ENCODE measurements at regions not wholly inside any gene's neighbourhood (a gene's known extent, or its start where the extent isn't known, plus 50 kb on each side); places are given as distances from the start of the nearest gene placed in this dataset.

DNA sequence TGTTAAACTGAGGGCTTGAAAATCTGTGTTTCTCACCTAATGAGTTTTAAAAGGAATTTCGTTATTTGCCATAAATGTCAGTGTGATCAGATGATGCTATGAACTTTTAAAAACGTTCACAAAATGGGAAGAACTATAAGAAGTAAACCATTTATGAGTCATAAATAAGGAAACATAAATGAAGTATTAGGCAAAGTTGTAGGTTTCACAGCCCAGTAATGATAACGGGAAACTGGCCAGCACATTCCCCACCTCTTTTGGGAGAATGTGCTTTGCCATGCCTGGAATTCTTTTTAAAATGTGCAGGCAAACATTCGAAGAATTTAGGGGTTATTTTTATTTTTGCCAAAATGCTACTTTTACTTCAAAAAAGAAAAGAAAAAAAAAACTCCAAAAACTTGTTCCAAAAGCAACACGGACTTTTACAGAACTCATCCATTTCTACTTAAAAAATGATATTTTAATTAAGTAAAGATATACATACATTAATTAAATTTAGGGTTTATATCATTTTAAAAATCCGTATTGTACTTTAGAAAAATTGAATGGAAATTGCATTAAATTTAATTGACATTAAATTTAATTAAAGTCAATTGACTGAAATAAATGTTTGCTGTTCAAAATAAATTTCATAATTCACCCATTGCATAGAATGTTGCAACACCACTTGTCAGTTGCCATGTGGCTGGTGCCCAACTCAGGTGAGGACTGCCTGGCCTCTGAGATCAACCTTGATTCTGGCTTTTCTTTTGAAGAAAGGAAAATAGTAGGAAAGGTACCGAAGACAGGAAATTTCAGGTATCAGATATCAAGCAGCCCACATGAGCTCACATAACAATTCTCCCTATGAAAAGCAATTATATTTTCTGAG, 1198.5 kb downstream of the EFNB2 start:
- DNase-seq = no peak

DNA sequence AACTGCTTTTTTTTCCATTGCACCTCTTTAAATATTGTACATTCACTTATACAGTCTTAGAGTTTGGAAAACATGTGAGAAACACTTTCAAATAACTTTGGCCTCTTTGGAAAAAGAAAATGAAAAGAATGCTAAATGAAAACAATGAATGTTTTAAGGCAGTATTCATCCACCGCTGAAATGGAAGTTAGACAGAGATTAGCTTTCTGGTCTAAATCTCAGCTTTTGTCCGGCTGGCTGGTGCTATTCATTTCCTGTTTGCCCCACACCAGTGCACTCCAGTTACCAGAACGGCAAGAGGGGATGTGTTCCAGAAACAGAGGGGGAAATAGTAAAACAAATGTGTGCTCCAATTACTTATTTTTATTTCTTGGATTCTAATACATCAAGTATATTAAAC, 1201.3 kb downstream of the EFNB2 start:
- no peak for DNase-seq

DNA sequence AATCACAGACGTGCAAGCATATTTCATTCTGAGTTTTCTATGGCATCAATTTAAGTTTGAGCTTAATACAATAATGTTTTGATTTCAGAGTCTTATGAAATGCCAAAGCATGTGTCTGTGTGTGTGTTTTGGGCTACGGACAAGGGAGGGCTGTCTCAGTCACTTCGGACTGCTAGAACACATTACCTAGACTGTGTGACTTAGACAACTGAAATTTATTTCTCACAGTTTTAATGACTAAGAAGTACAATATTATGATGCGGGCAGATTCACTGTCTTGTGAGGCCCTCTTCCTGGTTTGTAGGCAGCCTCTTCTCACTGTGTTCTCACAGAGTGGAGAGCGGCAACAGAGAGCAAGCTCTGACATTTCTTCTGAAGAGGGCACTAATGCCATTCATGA, 1202.0 kb downstream of the EFNB2 start:
- DNase-seq = no peak

DNA sequence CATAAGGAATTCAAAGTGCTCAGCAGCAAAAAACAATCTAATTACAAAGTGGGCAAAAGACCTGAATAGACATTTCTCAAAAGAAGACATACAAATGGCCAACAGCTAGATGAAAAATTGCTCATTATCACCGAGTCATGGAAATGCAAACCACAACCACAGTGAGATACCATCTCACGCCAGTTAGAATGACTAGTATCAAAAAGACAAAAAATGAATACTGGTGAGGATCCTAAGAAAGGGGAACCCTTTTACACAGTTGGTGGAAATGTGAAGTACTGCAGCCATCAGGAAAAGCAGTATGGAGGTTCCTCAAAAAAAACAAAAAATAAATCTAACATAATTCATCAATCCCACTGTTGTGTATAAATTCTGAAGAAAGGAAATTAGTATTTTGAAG, 1206.1 kb downstream of the EFNB2 start:
- peak; percentile 7 for DNase-seq

DNA sequence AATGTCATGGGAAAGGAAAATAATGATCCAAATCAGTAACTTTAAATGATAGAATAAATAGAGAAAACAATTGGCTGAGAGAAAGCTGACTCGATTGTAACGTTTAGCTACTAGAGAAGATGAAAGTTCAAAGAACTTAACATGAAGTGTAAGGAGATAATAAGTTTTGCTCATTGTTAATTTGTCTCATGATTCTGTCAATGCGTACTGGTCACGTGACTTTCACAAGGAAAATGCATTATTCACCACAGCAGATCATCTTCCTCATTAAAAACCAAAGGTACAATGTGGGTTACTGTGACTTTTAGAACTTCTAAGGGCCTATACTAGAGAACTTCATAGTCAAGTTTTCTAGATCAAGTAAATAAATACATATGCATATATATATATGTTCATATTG, 1207.2 kb downstream of the EFNB2 start:
- DNase-seq = no peak

DNA sequence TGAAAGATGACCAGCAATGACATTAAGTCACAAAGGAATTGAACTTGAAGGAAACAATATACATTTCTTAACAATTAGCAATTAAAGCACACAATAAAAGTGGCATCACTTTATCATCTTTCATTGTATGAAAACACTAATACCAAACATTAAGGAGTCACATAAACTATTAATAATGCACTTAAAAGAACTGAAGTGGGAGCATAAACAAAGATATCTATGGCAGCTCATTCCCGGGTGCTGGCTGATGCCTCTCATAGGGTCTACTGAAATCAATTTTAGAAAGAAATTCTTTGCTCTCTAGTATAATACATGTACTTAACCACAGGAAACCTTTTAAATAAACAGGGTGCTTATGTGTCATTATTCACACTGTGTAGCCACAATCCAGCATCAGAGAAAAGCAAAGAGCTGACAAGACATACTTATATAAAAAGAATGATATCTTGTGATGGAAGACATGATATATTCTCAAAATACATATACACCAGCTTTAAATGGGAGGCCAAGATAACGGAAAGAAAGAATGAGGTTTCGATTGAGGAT, 1207.8 kb downstream of the EFNB2 start:
- DNase-seq = no peak

DNA sequence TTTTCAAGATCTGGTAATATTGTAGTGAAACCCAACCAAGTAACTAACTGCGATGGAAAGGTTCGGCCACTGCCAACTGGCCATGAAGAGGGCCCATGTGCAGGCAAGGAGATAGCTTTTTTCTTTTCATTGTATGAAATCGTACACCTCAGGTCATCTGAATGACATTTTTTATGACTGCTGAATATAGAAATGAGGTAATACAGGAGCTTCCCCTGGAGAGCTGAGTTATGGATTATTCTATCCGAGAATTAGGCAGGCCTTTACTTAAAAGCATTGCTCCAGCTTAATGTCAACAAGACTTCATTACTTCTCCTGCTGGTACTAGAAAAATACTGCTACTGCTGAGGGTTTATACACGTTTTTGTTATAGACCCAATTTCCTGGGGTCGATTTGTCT, 1215.6 kb downstream of the EFNB2 start:
- no peak for DNase-seq

DNA sequence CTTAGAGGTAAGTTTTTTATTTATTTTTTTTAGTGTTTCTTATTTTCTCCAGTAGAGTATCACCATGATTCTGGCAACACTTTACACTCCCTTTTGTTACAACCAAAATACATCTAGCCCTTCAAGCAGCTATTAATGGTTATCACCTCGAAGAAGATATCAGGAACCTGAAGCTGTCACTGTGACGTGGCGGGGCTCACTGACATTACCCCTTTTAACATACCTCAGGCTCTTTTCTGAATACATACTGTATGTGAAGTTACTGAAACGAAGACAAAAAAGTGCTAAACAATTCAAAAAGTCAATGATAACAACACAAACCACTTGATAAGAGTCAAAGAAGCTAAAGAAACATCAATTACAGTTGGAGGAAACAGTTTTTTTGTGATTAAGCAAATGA, 1218.7 kb downstream of the EFNB2 start:
- no peak for DNase-seq

DNA sequence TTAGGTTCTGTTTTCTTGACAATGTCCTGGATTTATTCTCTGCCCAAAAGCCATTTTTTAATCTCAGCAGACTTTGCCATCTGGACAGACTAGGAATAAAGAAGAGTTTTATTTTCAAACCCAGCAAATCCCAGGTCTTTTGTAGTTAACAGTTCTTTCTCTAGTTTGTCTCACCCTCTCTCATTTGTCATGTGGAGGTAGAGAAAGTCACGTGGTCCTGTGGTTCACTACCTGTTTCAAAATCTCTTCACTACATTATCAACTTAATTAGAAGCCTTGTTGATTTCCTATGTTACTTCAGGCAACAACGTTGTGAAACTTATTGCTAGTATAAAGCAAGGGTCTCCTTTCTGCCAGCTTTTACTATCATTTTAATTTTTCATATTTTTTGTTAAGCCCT, 1222.6 kb downstream of the EFNB2 start:
- DNase-seq = no peak

DNA sequence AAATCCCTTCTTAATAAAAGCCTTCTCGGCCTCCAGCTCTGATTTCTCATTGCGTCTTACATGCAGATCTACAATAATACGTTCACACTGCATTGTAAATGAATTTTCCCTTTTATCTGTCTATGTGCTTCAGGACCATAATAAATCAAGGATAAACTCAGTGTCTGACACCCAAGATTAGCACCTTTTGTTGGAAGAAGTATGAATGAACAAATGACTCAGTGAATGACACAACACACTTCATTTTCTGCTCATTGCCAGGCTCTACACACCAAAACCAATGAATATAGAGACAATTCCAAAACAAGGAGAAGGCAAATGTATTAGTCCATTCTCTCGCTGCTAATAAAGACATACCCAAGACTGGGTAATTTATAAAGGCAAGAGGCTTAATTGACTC, 1224.4 kb downstream of the EFNB2 start:
- no peak for DNase-seq

DNA sequence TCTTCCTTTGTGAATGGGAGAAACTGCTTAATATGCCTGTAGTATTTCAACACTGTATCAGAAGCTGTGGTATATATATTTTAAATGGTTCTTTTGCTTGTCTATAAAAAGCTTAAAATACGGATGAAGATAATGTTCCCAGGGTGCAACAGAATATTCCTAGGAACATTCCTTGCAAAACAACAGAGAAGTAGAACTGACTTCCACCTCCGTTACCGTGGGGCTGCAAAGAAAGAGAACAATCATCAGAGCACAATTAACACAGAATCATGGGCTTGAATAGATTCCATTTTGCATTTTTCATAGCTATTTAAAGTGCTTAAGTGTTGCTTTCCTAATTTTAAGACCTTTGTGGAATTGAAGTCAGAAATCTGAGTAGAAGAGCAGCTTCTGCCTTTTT, 1227.7 kb downstream of the EFNB2 start:
- no peak for DNase-seq

DNA sequence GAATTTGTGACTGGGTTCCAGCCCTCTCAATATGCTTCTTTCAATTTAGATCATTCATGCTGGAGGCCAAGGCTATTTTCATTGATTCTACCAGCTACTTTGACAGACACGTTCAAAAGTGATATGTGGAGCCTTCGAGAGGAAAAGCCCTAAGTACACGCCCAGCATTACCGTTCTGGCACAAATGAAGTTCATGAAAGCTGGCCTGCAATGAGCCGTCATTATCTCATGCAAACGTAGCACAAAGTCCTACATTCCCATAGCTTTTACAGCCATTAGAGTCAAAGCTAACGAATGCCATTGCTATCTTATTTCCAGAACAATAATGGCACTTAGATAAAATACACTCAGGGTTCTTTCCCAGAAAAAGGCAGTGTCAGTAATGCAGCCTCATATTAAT, 1237.6 kb downstream of the EFNB2 start:
- DNase-seq = no peak

DNA sequence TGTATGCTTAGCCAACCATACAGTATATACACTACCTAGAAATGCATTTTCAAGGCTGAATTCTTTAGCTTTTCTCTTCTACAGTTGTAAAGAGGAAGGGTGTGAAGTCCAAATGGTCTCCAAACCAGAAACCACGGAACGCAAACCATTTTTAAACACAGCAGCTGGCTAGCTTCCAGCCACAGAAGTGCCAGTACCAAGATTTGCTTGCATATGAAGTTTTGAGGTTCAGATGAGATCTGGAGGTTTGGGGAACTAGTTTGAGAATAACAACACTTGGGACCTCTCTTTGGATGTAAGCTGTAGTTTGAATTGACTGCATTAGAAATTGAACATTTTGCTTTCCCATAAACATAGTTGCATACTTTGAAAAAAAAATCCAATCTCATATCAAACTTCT, 1243.5 kb downstream of the EFNB2 start:
- no peak for DNase-seq

DNA sequence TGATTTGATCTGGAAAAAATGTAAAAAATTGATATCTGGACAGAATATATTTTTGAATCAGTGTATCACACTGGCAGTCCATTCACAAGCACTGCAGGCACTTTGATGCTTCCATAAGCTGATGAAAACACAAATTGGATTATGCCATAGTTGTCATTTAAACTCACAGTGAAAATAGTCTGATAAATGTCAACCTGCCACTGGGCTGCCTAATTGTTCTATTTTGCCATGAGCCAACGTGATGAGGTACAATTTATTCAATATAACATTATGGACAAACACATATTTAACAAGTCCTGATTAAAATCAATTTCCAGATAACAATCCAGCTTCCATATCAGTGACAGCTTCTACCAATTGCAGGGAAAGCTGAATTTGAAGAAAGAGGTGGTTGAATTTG, 1244.9 kb downstream of the EFNB2 start:
- DNase-seq = no peak

DNA sequence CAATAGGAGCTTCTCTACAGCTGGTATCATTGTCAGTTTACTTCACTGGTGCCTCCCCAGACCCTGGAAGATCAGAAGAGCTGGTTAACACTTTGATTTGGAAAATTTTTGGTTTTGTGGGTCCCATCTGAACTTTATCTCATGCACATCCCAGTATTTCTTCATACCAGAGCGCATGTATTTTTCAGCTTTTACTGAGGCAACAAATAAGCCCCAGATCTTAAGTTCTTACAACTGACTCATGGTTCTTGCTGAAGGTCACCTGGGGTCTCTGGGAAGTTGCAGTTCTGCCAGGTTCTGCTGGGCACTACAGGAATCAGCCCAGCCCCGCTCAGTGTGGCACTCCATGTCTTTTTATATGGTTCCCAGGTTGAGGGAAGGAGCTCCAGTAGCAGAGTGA, 1249.9 kb downstream of the EFNB2 start:
- no peak for DNase-seq

DNA sequence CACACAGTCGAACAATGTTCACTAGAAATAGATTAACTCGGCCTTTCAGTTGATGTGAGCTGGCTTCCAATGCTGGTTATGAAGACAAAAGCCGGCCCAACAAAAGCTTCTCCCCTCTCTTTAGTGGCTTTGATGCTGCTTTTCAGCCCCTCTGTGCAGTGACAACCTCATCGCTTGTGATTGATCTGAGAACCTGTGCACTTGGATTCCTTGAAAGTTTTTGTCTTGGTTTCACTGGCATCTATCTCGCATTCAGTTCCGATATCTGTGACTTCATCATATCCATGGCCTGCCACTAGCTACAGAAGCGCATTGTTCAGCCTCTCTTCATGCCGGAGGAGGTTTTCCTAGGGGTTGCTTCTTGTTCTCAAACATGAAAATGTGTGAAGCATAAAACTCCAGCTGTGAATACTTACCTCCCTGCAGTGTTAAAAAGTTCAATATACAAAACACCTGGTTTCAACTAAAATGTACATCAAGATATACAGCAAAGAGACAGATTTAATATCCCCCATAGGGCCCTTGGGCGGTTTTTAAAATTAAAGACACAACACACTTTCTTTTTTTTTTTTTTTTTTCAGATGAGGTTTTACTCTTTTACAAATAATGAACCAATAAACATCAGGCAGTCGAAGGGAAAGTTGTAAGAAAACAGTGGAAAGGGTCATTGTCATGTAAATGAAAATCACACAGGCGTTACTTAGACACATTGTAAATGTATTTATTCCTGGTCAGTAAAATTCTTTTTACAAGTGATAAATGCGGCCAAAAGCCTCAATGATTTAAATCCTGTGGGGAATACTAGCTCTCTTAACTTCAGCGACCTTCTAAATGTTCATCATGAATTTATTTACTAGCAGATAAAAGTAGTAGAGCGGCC, 1252.8 kb downstream of the EFNB2 start:
- DNase-seq = no peak

DNA sequence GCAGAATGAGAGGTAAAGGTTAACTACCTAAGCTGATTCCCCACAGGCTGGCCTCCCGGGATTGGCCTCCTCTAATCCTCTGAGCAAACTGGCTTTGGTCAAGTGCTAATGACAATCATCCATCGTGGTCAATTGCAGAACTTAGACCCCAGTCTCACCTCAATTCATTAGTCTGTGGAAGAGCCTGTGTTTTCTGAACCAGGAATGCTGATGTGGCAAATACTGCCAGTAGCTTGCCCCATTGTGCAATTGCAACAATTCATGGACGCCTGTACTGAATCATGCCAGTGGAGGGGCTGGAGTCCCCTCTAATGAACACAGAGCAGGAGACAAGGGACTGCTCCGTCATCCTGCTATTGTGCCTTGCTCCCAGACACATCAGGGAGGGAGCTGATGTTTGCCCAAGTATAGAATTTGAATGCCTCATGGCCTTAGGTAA, 1256.5 kb downstream of the EFNB2 start:
- no peak for DNase-seq

DNA sequence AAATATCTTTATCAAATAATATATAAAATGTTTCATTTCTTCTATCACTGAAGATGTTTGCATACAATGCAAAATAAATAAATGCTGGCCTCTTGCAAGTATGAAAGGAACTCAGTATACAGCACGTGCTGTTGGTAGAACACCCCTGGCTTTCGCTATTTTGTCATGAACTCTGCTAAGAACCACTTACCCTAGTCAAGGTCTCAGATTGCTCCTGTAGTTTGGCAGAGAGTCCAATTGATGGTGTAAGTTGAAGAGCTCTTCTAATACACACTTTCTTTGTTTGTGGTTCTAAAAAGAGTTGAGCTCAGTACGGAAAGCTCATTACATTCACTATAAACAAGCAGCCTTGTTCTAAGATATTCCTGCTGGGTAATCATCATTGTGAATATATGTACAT, 1258.9 kb downstream of the EFNB2 start:
- no peak for DNase-seq

DNA sequence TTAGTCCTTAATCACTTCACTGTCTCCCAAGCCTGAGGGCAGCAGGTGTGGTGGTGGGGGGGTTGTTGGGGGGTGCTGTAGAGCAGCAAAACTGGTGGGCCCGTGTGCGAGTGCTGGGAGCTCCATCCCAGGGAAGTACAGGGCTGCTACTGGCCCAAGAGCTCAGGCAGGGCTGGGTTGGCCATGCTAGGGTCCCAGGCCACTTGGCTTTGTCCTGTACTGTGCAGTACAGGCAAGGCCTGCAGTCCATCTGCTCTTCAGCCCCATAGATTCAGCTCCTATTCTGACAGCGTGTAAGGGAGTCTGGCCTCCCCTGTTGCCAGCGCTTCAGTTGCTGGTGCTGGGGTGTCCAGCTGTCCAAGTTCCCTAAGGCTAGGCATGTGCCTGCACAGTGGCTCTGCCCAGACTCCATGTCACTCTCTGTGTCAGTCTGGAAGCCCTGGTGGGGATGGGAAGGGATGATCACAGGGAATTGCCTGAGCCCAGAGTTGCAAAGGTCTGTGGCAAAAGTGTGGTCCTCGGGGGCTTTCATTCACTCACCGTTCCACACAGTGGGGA, 1261.7 kb downstream of the EFNB2 start:
- no peak for DNase-seq

DNA sequence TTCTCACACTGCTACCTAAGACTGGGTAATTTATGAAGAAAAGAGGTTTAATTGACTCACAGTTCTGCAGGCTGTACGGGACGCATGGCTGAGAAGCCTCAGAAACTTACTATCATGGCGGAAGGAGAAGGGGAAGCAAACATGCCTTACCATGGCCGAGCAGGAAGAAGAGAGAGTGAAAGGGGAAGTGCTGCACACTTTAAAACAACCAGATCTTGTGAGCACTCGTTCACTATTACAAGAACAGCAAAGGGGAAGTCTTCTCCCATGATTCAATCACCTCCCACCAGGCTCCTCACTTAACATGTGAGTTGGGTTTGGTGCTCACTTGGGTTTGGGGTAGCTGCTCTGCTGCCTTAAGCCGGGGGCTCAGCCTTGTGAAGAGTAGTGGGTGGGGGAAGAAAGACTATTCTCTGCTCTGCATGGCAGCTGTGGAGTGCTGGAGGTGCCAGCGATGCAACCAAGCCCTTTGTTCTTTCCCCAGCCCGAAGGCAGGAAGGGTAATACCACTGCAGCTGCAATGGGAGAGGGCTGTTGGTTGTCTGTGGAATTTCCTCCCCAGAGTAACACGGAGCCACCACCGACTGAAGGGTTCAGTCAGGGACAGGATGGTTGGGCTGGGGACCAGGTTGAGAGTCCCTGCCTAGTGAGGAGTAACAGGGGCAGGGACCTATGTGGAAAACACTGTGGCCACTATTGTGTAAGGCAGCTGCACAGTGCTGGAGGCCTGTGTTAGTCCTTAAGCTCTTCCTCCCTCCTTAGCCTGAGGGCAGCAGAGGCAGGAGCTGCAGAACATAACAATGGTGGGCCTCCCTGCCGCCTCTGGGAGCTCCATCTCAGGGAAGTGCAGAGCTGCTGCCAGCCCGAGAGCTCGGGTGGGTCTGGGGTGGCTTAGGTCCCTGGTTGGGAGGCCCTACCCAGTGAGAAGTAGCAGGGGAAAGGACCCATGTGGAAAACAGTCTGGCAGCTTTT, 1262.5 kb downstream of the EFNB2 start:
- peak; percentile 5 for DNase-seq

DNA sequence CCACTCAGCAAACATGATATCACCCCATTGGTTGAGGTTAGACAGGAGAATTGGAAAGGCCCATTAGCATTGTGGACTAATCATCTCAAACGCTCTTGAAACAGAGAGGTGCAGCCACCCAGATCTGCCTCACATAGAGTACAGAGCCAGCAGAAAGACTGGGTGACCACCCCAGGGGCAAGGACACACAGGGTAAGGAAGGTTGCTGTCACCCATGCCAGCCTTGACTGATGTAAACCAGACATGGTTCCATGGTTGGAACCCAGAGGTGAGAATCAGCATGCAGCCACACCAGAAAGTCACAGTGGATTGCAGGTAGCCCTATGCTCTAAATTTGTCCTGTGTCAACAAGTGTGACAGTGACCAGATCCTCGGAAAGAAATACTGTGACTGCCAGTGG, 1268.8 kb downstream of the EFNB2 start:
- DNase-seq = no peak

DNA sequence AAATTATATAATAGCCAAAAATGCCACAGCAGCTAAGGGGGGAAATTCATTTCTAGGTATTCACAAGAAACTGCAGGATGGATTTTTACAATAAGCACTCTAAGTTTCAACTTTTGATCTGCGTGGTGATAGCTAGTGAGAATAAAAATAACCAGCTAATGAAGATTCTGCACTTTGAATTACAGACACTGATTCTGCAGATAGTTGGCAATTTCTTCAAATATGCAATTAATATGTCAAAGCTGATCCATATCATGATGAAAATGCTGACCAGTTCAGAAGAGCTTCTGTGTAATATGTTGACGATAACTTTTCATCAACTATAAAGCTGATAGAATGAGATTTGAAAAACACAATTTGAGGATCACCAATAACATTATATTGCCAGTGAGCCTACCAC, 1272.9 kb downstream of the EFNB2 start:
- no peak for DNase-seq
